GM21367 (cell line): ENCODE measurements at regions not wholly inside any gene's neighbourhood (a gene's known extent, or its start where the extent isn't known, plus 50 kb on each side); places are given as distances from the start of the nearest gene placed in this dataset.

Experiments
- ATAC-seq: cut with Tn5 transposase; IDR thresholded peaks from one replicate; pipeline ENCODE4 v1.9.1; 2021; ENCODE audit not compliant: unreplicated experiment

DNA sequence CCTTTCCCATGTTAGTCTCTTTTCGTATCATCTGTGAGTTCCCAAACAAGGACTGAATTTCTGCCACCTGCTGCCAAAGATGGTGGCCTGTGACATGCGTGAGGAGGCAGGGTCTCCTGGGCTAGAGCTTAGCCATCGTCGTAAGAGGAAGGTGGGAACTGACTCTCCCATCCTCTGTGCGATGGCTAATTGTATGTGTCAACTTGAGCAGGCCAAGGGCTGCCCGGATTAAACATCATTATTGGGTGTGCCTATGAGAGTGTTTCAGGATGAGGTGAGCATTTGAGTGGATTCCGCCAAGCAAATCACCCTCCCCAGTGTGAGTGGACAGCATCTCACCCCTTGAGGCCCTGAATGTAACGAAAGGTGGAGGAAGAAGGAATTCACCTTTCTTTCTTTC is 220.7 kb upstream of the DIO3 start:
- ATAC-seq = no peak

DNA sequence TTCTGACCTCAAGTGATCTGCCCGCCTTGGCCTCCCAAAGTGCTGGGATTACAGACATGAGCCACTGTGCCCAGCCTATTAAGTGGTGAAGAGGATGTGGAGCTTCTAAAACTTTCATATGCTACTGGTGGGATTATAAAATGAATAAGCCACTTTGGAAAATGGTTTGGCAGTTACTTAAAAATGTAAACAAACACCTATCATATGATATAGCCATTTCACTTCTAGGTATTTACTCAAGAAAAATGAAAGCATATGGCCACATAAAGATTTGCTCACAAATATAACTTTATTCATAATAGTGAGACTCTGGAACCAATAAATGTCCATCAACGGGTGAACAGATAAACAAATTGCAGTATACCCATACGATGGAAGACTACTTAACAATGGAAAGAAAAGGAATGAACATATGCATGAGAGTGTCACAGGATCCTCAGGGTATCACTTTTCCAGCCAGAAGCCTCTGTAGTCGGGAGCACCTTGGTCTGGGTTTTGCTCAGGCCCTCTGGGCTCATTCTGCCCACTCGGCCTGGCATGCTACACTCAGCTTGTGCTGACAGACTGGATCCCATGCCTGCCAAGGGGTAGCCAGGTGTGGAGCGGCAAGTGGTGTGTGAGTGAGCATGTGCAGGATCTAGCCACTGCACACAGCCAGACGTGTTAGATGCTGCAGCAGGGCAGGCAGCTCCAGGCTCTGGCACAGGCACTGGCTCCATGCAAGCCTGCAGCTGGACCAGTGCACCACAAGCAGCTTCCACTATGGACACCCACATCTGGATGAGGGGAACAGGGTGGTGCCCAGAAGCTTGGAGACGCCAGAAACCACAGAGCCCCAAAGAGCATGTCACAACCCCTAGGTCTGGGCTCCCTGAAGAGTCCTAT is 213.2 kb upstream of the DIO3 start:
- no peak for ATAC-seq

DNA sequence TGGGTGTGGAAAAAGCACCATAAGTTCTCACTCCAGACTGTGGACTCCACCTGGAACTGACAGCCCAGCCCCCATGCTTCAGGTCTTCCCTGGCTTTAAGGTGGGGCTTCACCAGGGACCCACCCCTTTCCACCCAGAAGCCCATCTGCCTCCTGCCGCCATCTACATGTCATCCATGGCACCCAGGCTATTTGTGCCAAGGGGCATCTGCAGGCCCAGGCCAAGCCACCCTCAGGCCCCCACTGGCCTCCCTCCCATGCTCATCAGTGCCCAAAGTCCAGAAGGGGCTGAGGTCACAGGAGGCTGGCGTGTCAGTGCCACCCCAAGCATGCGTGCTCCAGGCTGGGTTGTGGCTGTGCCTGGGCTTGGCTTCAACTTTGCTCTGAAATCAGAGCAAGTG is 212.2 kb upstream of the DIO3 start:
- no peak for ATAC-seq

DNA sequence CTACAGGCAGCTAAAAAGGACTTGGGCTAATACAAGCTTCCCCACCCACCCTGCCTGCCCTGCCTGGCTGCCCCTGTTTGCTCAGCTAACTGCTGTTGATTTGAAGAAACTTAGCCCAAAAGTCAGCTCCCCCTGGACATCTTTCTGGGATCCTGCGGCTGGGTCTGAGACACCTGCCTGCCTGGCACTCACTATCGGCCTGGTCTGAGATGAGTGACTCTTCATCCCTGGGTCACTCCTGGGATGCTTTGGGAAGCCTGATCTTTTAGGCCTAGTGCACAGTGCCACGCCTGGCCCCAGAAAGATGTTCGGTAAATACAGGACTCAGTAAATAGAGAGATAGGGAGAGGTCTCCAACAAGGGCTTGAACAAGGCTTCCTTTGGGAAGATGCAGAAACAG is 211.3 kb upstream of the DIO3 start:
- no peak for ATAC-seq

DNA sequence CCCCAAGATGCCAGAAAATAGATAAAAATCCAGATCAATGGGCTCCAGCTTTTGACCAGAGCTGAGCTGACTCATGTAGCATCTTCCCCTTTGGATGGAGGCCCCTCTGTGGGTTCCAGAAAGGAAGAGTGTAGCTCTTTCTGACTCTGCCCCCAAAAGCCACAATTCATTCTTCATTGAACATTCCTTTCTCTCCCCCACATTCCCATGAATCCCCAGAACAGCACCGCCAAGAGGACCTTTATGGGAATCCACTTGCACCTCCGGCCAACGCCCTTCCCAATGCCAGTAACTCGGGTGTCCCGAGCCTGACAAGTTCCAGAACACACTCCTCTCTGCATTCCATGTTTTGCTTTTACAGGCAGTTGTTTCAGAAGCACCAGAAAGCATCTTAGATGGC is 210.6 kb upstream of the DIO3 start:
- ATAC-seq = no peak

DNA sequence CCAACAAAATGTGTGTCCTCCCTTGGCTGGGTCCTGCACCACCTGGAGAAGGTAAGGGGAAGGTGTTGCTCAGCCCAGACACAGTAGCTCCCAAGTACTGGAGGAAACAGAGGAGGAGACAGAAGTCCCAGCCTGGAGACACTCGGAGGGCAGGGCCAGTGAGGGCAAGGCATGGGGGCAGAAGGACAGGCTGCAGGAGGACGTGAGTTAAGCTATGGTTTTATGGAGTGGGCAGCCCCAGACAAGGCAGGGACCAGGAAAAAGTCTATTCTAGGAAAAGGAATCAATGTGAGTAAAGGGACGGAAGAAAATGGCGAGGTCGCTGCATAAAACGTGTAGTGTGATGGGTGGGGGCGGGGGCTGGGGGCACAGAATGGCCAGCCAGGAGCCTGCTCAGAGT is 210.1 kb upstream of the DIO3 start:
- no peak for ATAC-seq

DNA sequence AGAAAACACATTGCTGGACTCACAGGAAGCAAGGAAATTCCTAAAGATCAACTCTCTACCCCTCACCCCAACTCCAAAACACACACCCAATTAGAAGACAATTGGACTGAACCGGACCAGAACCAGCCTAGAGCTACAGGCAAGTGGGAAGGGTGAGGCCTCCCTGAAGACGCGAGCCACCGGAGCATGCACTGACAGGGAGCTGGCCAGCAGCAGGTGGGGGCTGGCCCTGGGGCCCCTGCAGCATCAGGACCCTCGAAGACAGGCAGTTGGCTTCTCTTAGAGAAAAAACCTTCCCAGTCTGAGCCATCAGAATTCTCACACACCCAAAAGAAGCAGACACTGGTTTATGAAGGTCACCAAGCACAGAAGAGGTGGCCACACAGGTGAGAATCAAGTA is 209.5 kb upstream of the DIO3 start:
- ATAC-seq = no peak

DNA sequence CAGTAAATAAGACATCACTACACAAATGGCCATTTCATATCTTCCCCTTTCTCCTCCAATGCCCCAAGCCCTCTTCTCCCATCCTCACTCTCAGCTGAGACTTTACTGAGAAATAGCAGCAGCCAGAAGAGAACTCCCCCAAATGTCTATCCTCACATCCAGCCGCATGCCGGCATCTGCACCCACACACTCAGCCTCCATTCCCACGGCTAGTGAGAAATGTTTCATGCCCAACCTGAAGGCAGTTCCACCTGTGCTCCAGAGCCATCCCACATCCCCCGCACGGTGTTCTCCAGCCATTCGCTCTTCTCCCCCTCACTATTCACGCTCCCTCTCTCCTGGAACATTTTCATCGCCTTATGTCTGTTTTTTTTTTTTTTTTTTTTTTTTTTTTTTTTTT is 208.7 kb upstream of the DIO3 start:
- ATAC-seq = no peak

DNA sequence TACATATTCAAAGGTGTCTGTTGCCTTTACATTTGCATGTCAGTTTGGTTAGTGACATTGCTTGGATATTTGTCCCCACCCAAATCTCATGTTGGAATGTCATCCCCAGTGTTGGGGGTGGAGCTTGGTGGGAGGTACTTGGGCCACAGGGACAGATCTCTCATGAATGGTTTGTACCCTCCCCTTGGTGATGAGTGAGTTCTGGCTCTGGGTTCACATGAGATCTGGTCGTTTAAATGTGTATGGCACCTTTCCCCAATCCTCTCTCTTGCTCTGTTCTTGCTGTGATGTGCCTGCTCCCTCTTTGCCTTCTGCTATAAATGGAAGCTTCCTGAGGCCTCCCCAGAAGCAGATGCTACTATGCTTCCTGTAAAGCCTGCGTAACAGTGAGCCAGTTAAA is 207.9 kb upstream of the DIO3 start:
- ATAC-seq = no peak

DNA sequence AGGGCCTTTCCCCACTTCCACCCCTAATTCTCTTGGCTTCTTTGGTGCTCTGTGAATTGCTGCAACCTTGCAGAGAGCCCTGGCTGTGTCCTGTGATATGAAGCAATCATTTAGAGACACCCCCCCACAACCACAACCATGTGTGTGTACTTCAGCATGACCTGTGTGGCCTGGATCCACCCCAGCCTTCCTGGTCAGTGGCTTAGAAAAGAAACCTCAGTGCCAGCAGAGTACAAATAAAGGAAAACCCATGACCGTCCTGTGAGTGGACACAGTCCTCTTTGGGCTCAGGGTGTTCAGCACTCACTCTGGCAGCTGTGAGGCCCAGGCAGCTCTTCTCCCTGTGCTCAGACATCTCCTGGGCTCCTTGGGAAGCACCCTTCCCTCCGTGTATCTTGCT is 206.6 kb upstream of the DIO3 start:
- ATAC-seq = no peak

DNA sequence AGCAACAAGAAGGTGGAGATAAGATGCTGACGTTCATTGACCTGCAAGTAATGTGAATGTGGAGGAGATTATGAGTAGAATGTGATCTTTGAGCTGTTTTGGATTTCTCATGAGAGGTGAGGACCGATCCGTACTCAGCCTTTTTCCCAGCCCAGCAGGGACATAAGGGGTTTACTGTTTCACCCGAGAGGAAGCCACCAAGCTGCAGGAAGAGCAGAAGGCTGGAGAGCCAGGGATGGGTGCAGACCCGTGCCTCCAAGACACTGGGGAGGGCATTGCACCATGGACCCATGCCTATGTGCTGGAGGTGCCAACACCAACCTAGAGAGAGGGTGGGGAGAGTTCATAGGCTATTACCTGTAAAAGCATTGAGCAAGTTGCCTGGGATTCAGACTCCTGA is 206.0 kb upstream of the DIO3 start:
- no peak for ATAC-seq

DNA sequence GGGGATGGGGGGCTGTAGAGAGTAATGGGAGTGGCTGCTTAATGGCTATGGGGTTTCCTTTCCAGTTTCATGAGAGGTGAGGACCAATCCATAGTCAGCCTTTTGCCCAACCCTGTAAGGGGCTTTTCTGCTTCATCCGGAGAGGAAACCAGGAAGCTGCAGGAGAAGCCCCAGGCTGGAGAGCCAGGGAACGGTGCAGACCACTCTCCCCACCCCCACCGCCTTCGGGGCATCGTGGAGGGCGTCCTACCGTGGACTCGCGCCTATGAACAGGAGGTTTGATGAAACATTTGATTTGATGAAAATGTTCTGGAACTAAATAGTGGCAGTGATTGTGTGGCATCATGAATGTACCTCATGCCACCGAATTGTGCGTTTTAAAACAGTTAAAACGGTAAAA is 204.3 kb upstream of the DIO3 start:
- ATAC-seq = no peak

DNA sequence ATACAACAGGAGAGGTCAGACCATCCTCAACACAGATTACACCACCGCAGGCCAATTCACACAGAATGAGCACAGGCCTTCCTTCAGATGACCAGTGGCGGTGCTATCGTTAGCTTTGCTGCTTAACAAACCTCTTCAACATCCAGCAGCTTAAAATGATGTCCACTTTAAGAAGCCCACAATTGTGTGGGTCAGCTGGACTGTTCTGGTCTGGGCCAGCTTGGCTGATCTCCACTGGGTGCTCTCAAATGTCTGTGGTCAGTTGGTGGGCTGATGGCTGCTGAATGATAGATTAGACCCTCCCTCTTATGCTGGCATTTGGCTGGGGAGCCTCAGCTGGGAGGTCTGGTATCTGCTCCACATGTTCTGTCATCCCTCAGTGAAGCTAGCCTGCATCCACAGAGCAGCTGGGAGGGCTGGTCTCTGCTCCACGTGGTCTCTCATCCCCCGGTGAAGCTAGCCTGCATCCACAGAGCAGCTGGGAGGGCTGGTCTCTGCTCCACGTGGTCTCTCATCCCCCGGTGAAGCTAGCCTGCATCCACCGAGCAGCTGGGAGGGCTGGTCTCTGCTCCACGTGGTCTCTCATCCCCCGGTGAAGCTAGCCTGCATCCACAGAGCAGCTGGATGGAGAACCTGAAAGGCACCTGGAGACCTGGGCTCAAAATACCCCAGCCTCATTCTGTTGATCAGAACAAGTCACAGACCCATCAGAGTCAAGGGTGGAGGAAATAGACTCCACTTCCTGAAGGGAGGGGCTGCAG is 203.6 kb upstream of the DIO3 start:
- ATAC-seq = no peak

DNA sequence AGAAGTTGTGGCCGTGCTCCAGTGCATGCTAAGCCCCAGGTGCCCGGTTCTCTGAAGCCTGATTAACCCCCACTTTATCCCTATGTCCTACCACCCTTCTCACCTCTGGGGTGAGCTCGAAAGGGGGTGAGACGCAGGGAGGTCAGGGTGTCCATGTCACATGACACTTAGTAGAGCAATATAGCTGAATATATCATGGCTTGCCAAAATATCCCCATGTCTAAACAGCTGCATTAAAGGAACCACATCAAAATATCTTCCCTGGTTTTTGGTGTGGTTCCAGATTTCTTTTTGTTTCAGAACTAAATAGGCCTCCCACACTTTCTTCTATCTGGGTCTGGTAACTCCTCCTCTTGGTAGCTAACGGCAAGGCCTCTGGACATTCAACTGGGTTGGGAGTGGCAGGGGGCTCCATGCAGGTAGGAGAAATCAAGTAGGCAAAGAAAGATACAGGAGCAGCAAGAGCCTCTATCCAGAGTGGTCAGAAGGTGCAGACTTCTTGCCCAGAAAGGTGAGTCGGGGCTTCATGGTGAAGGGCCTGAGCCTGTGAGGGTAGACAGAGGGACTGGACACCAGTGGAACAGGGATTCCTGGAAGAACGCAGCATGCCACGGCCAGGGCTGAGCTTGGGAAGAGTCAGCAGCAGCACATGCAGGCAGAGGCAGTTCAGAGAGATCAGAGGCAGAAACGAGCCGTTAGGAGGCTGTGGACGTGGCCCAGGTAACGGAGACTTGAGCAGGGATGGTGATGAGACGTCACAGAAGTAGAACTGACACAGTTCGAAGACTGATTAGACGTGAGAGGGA is 202.8 kb upstream of the DIO3 start:
- no peak for ATAC-seq

DNA sequence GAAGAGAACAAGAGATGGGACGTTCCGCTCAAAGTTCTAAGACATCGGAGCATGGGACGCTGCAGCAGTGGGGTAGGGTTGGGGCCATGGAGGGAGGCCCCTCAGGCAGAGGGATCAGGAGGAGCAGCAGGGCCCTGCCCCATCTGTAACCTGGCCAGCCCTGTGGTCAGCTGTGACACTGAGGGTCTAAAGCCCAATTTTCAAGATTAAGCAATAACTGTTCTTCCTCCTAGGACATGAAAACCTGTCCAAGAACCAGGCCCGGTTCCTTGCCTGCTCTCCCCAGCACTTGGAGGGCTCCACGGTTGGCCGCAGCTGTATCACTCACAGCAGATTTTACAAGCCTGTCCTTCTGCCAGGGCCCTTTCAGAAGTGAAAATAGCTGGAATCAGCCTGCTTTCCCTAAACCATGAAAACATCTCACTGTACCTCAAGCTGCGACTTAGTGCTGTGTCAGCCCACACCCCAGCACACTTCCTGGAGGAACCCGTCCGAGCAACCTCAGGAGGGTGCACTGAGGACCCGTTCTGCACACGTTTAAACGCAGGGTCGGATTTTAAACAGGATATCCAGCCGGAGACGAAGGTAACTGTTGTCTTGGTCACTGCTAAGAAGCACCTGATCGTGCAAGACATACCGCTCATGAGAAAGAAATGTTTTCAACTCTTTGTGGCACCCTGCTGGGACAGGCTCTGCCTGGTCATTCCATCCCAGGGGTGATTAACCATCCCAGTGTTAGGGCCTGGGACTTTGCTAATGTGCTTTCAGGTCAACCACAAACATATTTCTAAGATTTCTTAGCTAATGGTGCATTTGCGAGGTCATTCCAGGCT is 201.9 kb upstream of the DIO3 start:
- ATAC-seq = no peak

DNA sequence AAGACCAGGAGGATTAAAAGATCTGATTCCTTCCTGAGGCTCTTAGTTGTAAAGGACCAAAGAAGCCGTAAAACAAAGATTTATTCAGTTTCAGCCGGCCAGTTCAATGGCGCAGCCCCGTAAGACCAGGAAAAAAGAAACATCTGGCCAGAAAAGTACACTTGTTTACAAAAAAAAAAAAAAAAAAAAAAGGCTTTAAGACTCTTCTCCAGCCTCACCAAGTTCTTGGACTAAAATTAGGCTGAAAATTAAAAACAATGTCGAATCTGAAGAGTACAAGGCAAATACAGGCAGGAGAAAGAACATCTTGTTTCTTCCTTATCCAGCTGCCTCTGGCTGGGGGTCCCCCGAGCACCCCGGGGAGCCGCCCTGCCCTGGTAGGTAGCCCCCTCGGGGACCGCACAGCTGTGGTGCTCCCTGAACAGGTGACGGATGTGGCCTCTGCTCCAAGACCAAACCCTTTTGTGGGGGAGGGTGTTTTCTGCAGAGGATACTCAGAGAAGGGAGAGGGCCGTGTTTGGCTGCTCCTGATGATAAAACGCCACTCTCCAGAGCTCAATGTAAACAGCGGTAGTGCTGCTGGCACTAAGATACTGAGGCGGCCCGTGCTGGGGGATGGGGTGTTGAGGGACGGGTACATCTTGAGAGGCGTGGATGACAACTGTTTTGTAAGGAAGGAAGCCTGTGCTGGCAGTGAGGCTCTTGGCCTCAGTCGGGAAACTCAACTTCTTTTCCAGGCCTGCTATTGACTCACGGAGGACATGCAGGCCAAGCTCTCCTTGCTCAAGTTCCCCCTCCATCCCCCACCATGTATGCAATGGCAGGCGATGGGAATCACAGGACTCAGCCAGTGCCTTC is 201.0 kb upstream of the DIO3 start:
- ATAC-seq = no peak

DNA sequence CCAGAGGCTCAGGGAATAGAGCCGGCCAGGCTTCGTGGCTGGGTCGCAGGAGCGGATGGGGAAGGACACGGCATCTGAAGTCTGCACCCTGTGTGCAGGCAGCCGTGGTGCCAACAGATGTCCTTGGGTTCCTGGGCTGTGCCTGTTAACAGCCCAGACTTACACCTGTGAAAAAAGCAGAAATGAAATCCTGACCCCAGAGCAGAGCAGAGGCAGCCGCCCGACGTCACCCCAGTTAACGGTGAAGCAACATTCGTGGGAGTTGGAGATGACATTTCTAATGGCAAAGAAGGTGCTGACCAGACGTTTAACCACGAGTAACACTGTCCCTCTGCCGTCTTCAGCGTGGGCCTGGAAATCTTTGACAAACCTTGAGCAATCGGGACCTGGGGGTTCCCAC is 200.3 kb upstream of the DIO3 start:
- ATAC-seq = no peak

DNA sequence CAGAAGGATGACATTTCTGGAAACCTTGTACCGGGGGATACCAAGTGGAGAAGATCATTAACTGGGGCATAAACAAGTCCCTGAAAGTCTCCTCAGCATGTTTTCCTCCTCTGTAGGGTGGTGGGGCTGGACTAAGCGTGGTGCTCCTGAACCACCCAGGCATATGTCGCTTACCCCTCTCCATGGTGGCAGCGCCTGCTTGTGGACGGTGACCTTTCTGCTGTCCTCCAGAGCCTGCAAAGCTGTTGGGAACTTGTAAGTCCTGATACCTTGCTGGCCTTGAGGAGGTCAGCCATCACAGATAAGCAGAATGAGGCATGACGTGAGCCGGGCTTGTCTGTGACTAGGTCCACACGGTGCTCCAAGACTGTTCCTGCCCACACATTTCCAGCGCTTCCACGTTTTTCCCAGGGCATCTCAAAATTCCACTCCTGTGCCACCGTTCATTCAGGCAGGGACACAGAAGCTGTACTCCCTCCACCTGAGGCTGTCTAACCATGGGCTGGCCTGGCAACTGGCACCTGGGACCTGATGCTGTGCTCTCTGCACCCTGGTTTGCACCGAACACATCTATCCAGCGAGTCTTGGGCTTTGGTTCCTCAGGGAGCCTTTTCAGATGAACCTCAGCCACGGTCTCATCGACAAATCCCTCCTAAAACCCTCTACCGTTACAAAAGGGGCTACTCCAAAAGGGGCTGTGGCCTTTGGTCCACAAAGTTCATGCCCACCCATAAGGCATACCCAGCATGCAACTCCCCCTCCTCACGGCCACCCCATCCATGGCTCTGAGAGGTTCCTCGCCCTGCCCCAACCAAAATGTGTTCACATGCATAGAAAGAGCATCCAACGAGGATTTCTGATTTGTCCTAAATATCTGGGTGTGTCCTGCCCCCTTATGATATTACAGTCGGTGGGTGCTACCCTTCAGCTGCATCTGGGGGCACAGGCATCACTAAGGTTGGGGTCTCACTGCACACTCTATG is 199.6 kb upstream of the DIO3 start:
- no peak for ATAC-seq
